ENCODE measurements at regions not wholly inside any gene's neighbourhood (a gene's known extent, or its start where the extent isn't known, plus 50 kb on each side); places are given as distances from the start of the nearest gene placed in this dataset.

- Histone ChIP-seq H3K36me3 (ENCODE audit: low read depth) (no peaks in the 10 kb centered on the region), H3K9me3 (no peaks in the 10 kb centered on the region), H3K4me3 (no peak overlapping the region), H3K4me1 (ENCODE audit: low read depth) (no peaks in the 10 kb centered on the region)
- ATAC-seq (no peak), DNase-seq (no peak)
- TF ChIP-seq CTCF (IDR thresholded peaks at IDR 0.05) = no peak
- intact Hi-C loops (cut with DNase I, micrococcal nuclease) = no loop called here
These were observed 514.6 kb downstream of the DSC3 start for GRCh38 chr18:30527917-30528316.

GRCh38 chr18:30527226-30527625 lies 515.3 kb downstream of the DSC3 start:
- DNase-seq (no peak), ATAC-seq (no peak)
- intact Hi-C loops (cut with DNase I, micrococcal nuclease) = no loop called here
- Histone ChIP-seq H3K4me1 (ENCODE audit: low read depth) (no peaks in the 10 kb centered on the region), H3K9me3 (no peaks in the 10 kb centered on the region), H3K36me3 (ENCODE audit: low read depth) (no peaks in the 10 kb centered on the region), H3K4me3 (no peak overlapping the region)
- TF ChIP-seq CTCF (IDR thresholded peaks at IDR 0.05) = no peak

- no peak for TF ChIP-seq CTCF (IDR thresholded peaks at IDR 0.05)
- Histone ChIP-seq H3K9me3 (no peaks in the 10 kb centered on the region), H3K4me3 (no peak overlapping the region), H3K4me1 (ENCODE audit: low read depth) (no peaks in the 10 kb centered on the region), H3K36me3 (ENCODE audit: low read depth) (no peaks in the 10 kb centered on the region)
- ATAC-seq (no peak), DNase-seq (no peak)
- intact Hi-C loops (cut with DNase I, micrococcal nuclease) = no loop called here
These were observed 520.1 kb downstream of the DSC3 start for GRCh38 chr18:30522288-30522929.

GRCh38 chr18:30514059-30514458 lies 528.5 kb downstream of the DSC3 start:
- H3K4me3 ChIP-seq = no peak overlapping the region
- no peak for ATAC-seq
- DNase-seq = no peak
- no peaks in the 10 kb centered on the region for H3K36me3 ChIP-seq (ENCODE audit: low read depth)
- no peaks in the 10 kb centered on the region for H3K4me1 ChIP-seq (ENCODE audit: low read depth)
- intact Hi-C loops (cut with DNase I, micrococcal nuclease) = no loop called here
- TF ChIP-seq CTCF (IDR thresholded peaks at IDR 0.05) = no peak
- no peaks in the 10 kb centered on the region for H3K9me3 ChIP-seq

GRCh38 chr18:30512872-30513271 lies 529.7 kb downstream of the DSC3 start:
- ATAC-seq = no peak
- peak in 1 of 3 donors; percentile 31 for DNase-seq
- no peaks in the 10 kb centered on the region for H3K4me1 ChIP-seq (ENCODE audit: low read depth)
- intact Hi-C loops (cut with DNase I, micrococcal nuclease) = no loop called here
- H3K9me3 ChIP-seq = no peaks in the 10 kb centered on the region
- no peak for TF ChIP-seq CTCF (IDR thresholded peaks at IDR 0.05)
- no peaks in the 10 kb centered on the region for H3K36me3 ChIP-seq (ENCODE audit: low read depth)
- H3K4me3 ChIP-seq = no peak overlapping the region

GRCh38 chr18:30510882-30511281 lies 531.7 kb downstream of the DSC3 start:
- ATAC-seq = no peak
- H3K9me3 ChIP-seq = no peaks in the 10 kb centered on the region
- TF ChIP-seq CTCF (IDR thresholded peaks at IDR 0.05) = no peak
- no peaks in the 10 kb centered on the region for H3K4me1 ChIP-seq (ENCODE audit: low read depth)
- H3K36me3 ChIP-seq (ENCODE audit: low read depth) = no peaks in the 10 kb centered on the region
- H3K4me3 ChIP-seq = no peak overlapping the region
- no peak for DNase-seq
- intact Hi-C loops (cut with DNase I, micrococcal nuclease) = no loop called here

Measured in mucosa of descending colon (tissue), 3 donors.